ENCODE measurements at regions not wholly inside any gene's neighbourhood (a gene's known extent, or its start where the extent isn't known, plus 50 kb on each side); places are given as distances from the start of the nearest gene placed in this dataset.

DNA sequence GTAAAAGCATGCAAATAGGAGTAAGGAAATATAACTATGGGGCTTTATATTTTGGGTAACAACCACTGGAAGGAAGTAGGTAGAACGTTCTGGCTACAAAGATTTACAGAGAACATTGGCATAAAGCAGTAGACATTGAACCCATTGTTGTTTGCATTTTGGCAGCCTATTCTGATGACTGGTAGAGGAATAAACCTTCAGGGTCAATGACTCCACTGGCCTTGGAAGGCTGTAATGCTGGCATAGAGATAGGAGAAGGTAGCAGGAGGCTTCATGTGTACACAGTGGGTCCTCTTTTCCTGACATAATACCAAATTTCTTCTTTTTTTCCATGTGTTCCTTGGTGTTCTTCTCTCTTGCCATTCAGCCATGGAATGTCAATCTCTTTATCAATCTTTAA is 462.8 kb upstream of the ZNF462 start:
- Histone ChIP-seq H3K27me3 (ENCODE audit: control insufficient read depth, insufficient read depth, low read length) (no peaks in the 10 kb centered on the region), H3K9me3 (ENCODE audit: control insufficient read depth, insufficient read depth, low read depth, low read length) (no peaks in the 10 kb centered on the region), H3K36me3 (ENCODE audit: control insufficient read depth, insufficient read depth, low read length) (no peaks in the 10 kb centered on the region), H3K9ac (ENCODE audit: low read length) (no peak overlapping the region), H3K4me1 (ENCODE audit: control insufficient read depth, insufficient read depth, low read length) (no peaks in the 10 kb centered on the region), H3K4me3 (ENCODE audit: low read depth, low read length) (no peak overlapping the region), H3K27ac (ENCODE audit: low read depth, low read length) (no peak overlapping the region)

DNA sequence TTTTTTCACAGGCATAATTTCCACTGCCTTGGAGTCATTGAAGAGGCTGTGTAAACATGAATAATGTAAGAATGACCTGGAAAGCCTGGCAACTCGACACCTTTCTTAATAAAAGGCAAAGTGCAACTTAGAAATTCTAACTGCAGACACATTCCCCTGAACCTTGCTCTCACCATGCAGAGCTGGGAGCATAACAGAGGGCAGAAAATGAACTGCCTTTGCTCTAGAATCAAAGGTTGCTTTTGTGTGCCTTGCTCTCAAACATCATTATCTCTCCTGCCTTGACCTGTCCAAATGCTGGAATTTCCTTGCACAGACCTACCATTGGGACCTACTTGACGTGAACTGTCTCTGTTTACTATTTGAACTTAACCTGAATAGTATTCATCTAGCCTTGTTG is 462.0 kb upstream of the ZNF462 start:
- H3K27me3 ChIP-seq (ENCODE audit: control insufficient read depth, insufficient read depth, low read length) = no peaks in the 10 kb centered on the region
- H3K36me3 ChIP-seq (ENCODE audit: control insufficient read depth, insufficient read depth, low read length) = no peaks in the 10 kb centered on the region
- H3K4me3 ChIP-seq (ENCODE audit: low read depth, low read length) = no peak overlapping the region
- H3K9ac ChIP-seq (ENCODE audit: low read length) = no peak overlapping the region
- no peak overlapping the region for H3K27ac ChIP-seq (ENCODE audit: low read depth, low read length)
- no peaks in the 10 kb centered on the region for H3K4me1 ChIP-seq (ENCODE audit: control insufficient read depth, insufficient read depth, low read length)
- no peaks in the 10 kb centered on the region for H3K9me3 ChIP-seq (ENCODE audit: control insufficient read depth, insufficient read depth, low read depth, low read length)

DNA sequence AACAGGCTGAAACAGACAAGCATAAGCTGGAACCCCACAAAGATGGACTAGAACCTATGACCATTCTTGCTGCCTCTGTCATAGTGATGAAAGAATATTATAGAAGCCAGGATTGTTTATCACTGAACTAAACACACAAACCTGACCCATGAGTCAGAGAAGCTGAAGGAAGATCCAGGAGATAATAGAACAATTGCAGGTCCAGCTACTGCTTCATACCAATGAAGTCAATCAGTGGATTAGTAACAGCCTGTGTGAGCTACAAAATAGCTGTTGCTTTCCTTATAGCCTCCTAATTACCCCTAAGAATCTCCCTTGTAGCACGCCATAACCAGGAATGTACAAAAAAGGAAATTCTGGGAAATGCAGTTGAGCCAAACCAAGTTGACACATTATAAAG is 459.9 kb upstream of the ZNF462 start:
- Histone ChIP-seq H3K27ac (ENCODE audit: low read depth, low read length) (no peak overlapping the region), H3K9me3 (ENCODE audit: control insufficient read depth, insufficient read depth, low read depth, low read length) (no peaks in the 10 kb centered on the region), H3K4me3 (ENCODE audit: low read depth, low read length) (no peak overlapping the region), H3K27me3 (ENCODE audit: control insufficient read depth, insufficient read depth, low read length) (no peaks in the 10 kb centered on the region), H3K36me3 (ENCODE audit: control insufficient read depth, insufficient read depth, low read length) (no peaks in the 10 kb centered on the region), H3K4me1 (ENCODE audit: control insufficient read depth, insufficient read depth, low read length) (no peaks in the 10 kb centered on the region), H3K9ac (ENCODE audit: low read length) (no peak overlapping the region)

DNA sequence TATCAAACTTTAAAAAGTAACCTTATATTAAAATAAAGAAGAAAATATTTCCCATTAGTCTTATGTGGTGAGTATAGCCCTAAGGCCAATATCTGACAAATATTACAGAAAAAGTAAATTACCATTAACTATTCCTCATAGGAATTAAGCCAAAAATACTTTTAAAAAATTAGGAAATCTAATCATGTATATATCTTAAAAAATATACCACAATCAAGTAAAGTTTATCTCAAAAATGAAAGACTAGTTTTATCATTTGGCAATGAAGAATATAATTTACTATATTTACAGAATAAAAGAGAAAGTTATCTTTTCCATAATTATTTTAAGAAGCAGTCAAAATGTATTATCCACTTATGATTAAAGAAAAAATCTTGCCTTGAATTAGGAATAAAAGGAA is 458.8 kb upstream of the ZNF462 start:
- Histone ChIP-seq H3K4me1 (ENCODE audit: control insufficient read depth, insufficient read depth, low read length) (no peaks in the 10 kb centered on the region), H3K36me3 (ENCODE audit: control insufficient read depth, insufficient read depth, low read length) (no peaks in the 10 kb centered on the region), H3K27ac (ENCODE audit: low read depth, low read length) (no peak overlapping the region), H3K9me3 (ENCODE audit: control insufficient read depth, insufficient read depth, low read depth, low read length) (no peaks in the 10 kb centered on the region), H3K27me3 (ENCODE audit: control insufficient read depth, insufficient read depth, low read length) (no peaks in the 10 kb centered on the region), H3K9ac (ENCODE audit: low read length) (no peak overlapping the region), H3K4me3 (ENCODE audit: low read depth, low read length) (no peak overlapping the region)

DNA sequence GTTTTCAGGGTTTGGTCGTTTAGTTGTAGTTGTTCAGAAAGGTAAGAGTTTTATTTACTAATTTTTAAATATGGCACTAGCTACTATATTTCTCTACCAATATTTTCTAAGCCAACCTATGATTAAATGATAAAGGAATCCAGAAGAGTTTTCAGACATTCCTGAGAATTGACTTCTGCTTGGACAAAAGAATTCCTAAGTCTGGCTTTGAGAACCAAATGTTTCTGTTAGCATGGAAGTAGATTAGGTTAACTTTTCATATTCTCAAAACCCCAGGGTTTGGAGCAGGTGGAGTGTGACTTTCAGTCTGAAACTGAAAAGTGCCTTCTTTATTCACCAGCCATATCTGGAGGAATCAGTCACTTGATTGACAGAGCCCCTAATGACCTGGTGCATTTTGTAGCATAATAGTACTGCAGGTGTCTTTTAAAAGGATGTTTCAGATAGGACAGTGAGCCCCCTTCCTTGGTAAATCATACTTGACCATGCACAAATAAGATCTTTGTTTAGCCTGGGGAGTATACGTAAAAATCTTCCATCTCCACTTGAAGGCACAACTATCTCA is 457.0 kb upstream of the ZNF462 start:
- Histone ChIP-seq H3K27me3 (ENCODE audit: control insufficient read depth, insufficient read depth, low read length) (no peaks in the 10 kb centered on the region), H3K36me3 (ENCODE audit: control insufficient read depth, insufficient read depth, low read length) (no peaks in the 10 kb centered on the region), H3K27ac (ENCODE audit: low read depth, low read length) (no peak overlapping the region), H3K4me1 (ENCODE audit: control insufficient read depth, insufficient read depth, low read length) (no peaks in the 10 kb centered on the region), H3K4me3 (ENCODE audit: low read depth, low read length) (no peak overlapping the region), H3K9me3 (ENCODE audit: control insufficient read depth, insufficient read depth, low read depth, low read length) (no peaks in the 10 kb centered on the region), H3K9ac (ENCODE audit: low read length) (no peak overlapping the region)

DNA sequence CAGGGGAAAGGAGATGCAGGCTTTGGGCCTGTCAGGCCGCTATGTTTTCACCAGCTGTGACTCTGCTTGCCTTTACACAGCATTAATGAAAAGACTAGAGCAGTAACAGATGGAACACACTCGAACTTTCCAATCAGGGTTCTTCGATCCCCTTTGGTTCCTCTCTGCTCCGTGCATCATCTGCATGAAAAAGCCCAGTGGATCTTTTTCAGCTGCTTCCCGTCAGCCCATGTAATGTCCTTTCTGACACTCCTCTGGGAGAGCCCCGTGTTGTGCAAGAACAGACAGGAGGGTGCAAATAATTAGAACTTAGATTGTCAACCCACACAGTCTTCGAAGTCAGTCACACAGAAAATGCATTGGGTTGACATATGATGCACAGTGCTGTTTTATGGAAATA is 448.9 kb upstream of the ZNF462 start:
- Histone ChIP-seq H3K36me3 (ENCODE audit: control insufficient read depth, insufficient read depth, low read length) (no peaks in the 10 kb centered on the region), H3K27me3 (ENCODE audit: control insufficient read depth, insufficient read depth, low read length) (no peaks in the 10 kb centered on the region), H3K4me3 (ENCODE audit: low read depth, low read length) (no peak overlapping the region), H3K9me3 (ENCODE audit: control insufficient read depth, insufficient read depth, low read depth, low read length) (no peaks in the 10 kb centered on the region), H3K4me1 (ENCODE audit: control insufficient read depth, insufficient read depth, low read length) (no peaks in the 10 kb centered on the region), H3K9ac (ENCODE audit: low read length) (no peak overlapping the region), H3K27ac (ENCODE audit: low read depth, low read length) (no peak overlapping the region)

DNA sequence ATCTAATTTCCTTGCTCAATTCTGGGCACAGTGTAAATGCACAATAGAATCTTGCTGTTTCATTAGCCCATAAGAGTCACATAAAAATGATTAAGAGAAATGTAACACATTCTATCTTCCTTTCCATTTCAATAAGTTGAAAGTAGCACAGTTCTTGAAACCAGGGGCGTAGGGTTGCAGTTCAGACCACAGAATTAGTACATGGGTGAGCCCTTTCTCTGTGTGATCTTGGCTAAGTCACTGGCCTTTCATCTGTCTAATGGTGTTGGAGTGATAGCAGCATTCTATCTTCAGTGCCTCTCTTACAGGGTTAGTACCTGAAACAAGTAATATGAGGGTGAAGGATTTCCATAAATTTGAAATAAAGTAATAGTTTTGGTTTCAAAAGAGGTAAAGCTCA is 445.3 kb upstream of the ZNF462 start:
- no peak overlapping the region for H3K27ac ChIP-seq (ENCODE audit: low read depth, low read length)
- no peaks in the 10 kb centered on the region for H3K36me3 ChIP-seq (ENCODE audit: control insufficient read depth, insufficient read depth, low read length)
- no peak overlapping the region for H3K4me3 ChIP-seq (ENCODE audit: low read depth, low read length)
- no peak overlapping the region for H3K9ac ChIP-seq (ENCODE audit: low read length)
- H3K4me1 ChIP-seq (ENCODE audit: control insufficient read depth, insufficient read depth, low read length) = peaks cover 10% of the 10 kb centered on the region; the same call in 1 of the 2 replicates
- H3K9me3 ChIP-seq (ENCODE audit: control insufficient read depth, insufficient read depth, low read depth, low read length) = no peaks in the 10 kb centered on the region
- no peaks in the 10 kb centered on the region for H3K27me3 ChIP-seq (ENCODE audit: control insufficient read depth, insufficient read depth, low read length)

DNA sequence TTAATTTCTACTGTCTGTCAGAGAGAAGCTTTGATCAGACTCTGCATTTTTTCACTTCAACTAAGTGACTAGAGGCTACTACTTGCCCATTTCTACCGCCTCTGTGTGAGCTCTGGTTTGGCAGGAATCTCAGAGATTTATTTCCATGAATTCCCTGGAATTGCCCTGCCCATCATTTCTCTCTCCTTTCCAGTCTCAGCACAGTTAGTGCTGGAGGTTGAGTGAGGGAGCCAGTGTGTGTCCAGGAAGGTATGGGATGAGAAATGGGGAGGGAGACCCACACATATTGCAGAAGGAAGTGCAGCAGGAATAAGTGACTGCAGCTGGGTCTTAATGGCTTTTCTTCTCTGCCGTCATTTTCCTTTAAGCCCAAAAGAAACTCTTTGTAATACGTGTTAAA is 443.1 kb upstream of the ZNF462 start:
- no peaks in the 10 kb centered on the region for H3K36me3 ChIP-seq (ENCODE audit: control insufficient read depth, insufficient read depth, low read length)
- no peaks in the 10 kb centered on the region for H3K27me3 ChIP-seq (ENCODE audit: control insufficient read depth, insufficient read depth, low read length)
- peaks cover 15% of the 10 kb centered on the region; the same call in 1 of the 2 replicates for H3K4me1 ChIP-seq (ENCODE audit: control insufficient read depth, insufficient read depth, low read length)
- H3K4me3 ChIP-seq (ENCODE audit: low read depth, low read length) = no peak overlapping the region
- no peaks in the 10 kb centered on the region for H3K9me3 ChIP-seq (ENCODE audit: control insufficient read depth, insufficient read depth, low read depth, low read length)
- H3K27ac ChIP-seq (ENCODE audit: low read depth, low read length) = no peak overlapping the region
- no peak overlapping the region for H3K9ac ChIP-seq (ENCODE audit: low read length)

DNA sequence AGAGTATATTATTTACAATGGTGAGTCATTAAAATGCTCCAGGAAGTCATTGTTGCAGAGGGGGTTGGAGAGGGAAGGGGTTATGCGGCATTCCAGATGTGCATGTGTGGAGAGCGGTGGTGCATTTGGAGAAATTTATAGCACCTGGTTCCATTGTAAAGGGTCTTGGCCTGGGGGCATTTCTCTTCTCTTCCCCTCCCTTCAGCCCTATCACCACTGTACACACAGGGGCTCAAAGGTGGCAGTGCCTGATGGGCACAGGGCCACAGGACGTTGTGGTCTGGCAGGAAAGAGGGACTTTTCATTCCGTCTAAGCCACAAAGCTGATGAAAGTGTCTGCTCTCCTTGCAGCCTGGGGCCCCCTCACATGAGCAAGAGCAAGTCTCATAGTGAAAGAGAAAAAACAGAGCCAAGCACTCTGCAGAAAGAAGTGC is 442.4 kb upstream of the ZNF462 start:
- H3K27ac ChIP-seq (ENCODE audit: low read depth, low read length) = no peak overlapping the region
- H3K9ac ChIP-seq (ENCODE audit: low read length) = no peak overlapping the region
- H3K27me3 ChIP-seq (ENCODE audit: control insufficient read depth, insufficient read depth, low read length) = no peaks in the 10 kb centered on the region
- no peaks in the 10 kb centered on the region for H3K36me3 ChIP-seq (ENCODE audit: control insufficient read depth, insufficient read depth, low read length)
- no peaks in the 10 kb centered on the region for H3K9me3 ChIP-seq (ENCODE audit: control insufficient read depth, insufficient read depth, low read depth, low read length)
- peaks cover 15% of the 10 kb centered on the region; the same call in 1 of the 2 replicates for H3K4me1 ChIP-seq (ENCODE audit: control insufficient read depth, insufficient read depth, low read length)
- H3K4me3 ChIP-seq (ENCODE audit: low read depth, low read length) = no peak overlapping the region

DNA sequence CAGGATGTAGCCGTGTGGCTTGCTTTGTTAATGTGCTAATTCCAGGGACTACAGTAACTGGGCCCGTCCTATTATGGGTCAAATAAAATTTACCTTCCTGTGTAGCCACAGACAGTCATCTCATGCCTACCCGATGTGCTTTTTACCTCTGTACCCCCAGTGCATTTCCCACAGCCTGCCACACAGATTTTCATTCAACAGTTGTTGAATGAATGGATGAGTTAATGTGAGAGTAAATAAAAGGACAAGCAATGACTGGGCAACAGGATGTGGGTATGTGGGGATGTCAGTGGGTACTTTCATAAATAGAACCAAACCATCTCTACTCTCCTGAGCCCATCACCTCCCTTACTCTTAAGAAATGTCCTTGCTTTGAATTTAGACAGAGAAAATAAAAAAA is 441.2 kb upstream of the ZNF462 start:
- no peaks in the 10 kb centered on the region for H3K36me3 ChIP-seq (ENCODE audit: control insufficient read depth, insufficient read depth, low read length)
- H3K9ac ChIP-seq (ENCODE audit: low read length) = no peak overlapping the region
- no peaks in the 10 kb centered on the region for H3K27me3 ChIP-seq (ENCODE audit: control insufficient read depth, insufficient read depth, low read length)
- H3K27ac ChIP-seq (ENCODE audit: low read depth, low read length) = no peak overlapping the region
- H3K4me1 ChIP-seq (ENCODE audit: control insufficient read depth, insufficient read depth, low read length) = peaks cover 15% of the 10 kb centered on the region; the same call in 1 of the 2 replicates
- H3K4me3 ChIP-seq (ENCODE audit: low read depth, low read length) = no peak overlapping the region
- H3K9me3 ChIP-seq (ENCODE audit: control insufficient read depth, insufficient read depth, low read depth, low read length) = no peaks in the 10 kb centered on the region

DNA sequence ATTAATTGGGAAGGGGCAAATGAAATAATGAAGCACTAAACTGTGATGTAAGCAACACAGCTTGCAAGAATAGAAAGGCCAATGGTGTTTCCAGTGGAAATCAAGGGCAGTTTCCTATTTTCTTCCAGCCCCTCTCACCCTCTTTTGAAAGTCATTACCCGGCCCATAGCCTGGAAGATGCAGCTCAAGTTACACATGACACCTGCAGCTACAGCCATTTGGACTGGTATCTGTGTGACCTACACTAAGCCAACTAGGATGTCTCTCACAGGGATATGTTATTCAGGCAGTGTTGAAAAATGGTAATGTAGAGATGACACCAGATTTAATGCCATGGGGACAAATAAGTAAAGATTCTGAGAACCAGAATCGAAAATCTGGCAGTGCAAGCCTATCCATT is 439.4 kb upstream of the ZNF462 start:
- H3K4me3 ChIP-seq (ENCODE audit: low read depth, low read length) = no peak overlapping the region
- no peaks in the 10 kb centered on the region for H3K36me3 ChIP-seq (ENCODE audit: control insufficient read depth, insufficient read depth, low read length)
- H3K27ac ChIP-seq (ENCODE audit: low read depth, low read length) = no peak overlapping the region
- no peaks in the 10 kb centered on the region for H3K9me3 ChIP-seq (ENCODE audit: control insufficient read depth, insufficient read depth, low read depth, low read length)
- peaks cover 15% of the 10 kb centered on the region; the same call in 1 of the 2 replicates for H3K4me1 ChIP-seq (ENCODE audit: control insufficient read depth, insufficient read depth, low read length)
- no peaks in the 10 kb centered on the region for H3K27me3 ChIP-seq (ENCODE audit: control insufficient read depth, insufficient read depth, low read length)
- H3K9ac ChIP-seq (ENCODE audit: low read length) = no peak overlapping the region

DNA sequence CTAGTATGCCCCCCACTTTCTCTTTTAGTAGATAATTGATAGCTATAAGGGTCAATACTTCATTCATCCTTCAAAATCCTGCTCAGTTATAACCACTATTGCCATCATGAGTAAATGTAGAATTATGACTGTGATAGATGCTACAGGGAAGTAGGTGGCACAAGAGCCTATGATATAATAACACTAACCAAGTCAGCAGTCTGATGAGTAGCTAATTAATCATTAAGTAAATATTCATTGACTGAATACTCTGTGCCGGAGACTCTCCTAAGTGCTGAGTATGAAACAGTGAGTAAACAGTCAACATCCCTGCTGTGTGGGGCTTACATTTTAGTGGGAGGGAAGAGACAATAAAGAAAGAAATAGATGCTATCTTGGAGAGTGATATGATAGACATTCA is 430.3 kb upstream of the ZNF462 start:
- Histone ChIP-seq H3K4me3 (ENCODE audit: low read depth, low read length) (no peak overlapping the region), H3K36me3 (ENCODE audit: control insufficient read depth, insufficient read depth, low read length) (no peaks in the 10 kb centered on the region), H3K4me1 (ENCODE audit: control insufficient read depth, insufficient read depth, low read length) (no peaks in the 10 kb centered on the region), H3K9ac (ENCODE audit: low read length) (no peak overlapping the region), H3K9me3 (ENCODE audit: control insufficient read depth, insufficient read depth, low read depth, low read length) (no peaks in the 10 kb centered on the region), H3K27me3 (ENCODE audit: control insufficient read depth, insufficient read depth, low read length) (no peaks in the 10 kb centered on the region), H3K27ac (ENCODE audit: low read depth, low read length) (no peak overlapping the region)
